ENCODE measurements at regions not wholly inside any gene's neighbourhood (a gene's known extent, or its start where the extent isn't known, plus 50 kb on each side); places are given as distances from the start of the nearest gene placed in this dataset.

GRCh38 chr16:54815177-54815576 is 115.5 kb upstream of the IRX5 start:
- no peak for TF ChIP-seq CTCF (IDR thresholded peaks at IDR 0.05; ENCODE audit: low read depth, low read length, missing control alignments)
- no peak for DNase-seq (ENCODE audit: extremely low read depth, low read depth)
- no peak overlapping the region for H3K4me3 ChIP-seq (replicated peaks; ENCODE audit: low read depth, low read length)

GRCh38 chr16:54813778-54814177 is 116.9 kb upstream of the IRX5 start:
- TF ChIP-seq CTCF (IDR thresholded peaks at IDR 0.05; ENCODE audit: low read depth, low read length, missing control alignments) = no peak
- DNase-seq (ENCODE audit: extremely low read depth, low read depth) = no peak

GRCh38 chr16:54812229-54812628 is 118.4 kb upstream of the IRX5 start:
- TF ChIP-seq CTCF (IDR thresholded peaks at IDR 0.05; ENCODE audit: low read depth, low read length, missing control alignments) = peak; percentile 17
- DNase-seq (ENCODE audit: extremely low read depth, low read depth) = no peak

More at GRCh38 chr16:54813778-54814177, 116.9 kb upstream of the IRX5 start:
- no peak overlapping the region for H3K4me3 ChIP-seq (replicated peaks; ENCODE audit: low read depth, low read length)

GRCh38 chr16:54808890-54809289 is 121.8 kb upstream of the IRX5 start:
- H3K4me3 ChIP-seq (replicated peaks; ENCODE audit: low read depth, low read length) = no peak overlapping the region
- DNase-seq (ENCODE audit: extremely low read depth, low read depth) = no peak
- no peak for TF ChIP-seq CTCF (IDR thresholded peaks at IDR 0.05; ENCODE audit: low read depth, low read length, missing control alignments)

More at GRCh38 chr16:54812229-54812628, 118.4 kb upstream of the IRX5 start:
- no peak overlapping the region for H3K4me3 ChIP-seq (replicated peaks; ENCODE audit: low read depth, low read length)

GRCh38 chr16:54806881-54807360 is 123.7 kb upstream of the IRX5 start:
- H3K4me3 ChIP-seq (replicated peaks; ENCODE audit: low read depth, low read length) = no peak overlapping the region
- DNase-seq (ENCODE audit: extremely low read depth, low read depth) = no peak
- no peak for TF ChIP-seq CTCF (IDR thresholded peaks at IDR 0.05; ENCODE audit: low read depth, low read length, missing control alignments)

GRCh38 chr16:54806378-54806777 is 124.3 kb upstream of the IRX5 start:
- H3K4me3 ChIP-seq (replicated peaks; ENCODE audit: low read depth, low read length) = no peak overlapping the region
- TF ChIP-seq CTCF (IDR thresholded peaks at IDR 0.05; ENCODE audit: low read depth, low read length, missing control alignments) = no peak
- DNase-seq (ENCODE audit: extremely low read depth, low read depth) = no peak

- no peak overlapping the region for H3K4me3 ChIP-seq (replicated peaks; ENCODE audit: low read depth, low read length)
- DNase-seq (ENCODE audit: extremely low read depth, low read depth) = no peak
- no peak for TF ChIP-seq CTCF (IDR thresholded peaks at IDR 0.05; ENCODE audit: low read depth, low read length, missing control alignments)
Observed at GRCh38 chr16:54805648-54806047, 125.0 kb upstream of the IRX5 start.

Measured in HFF-Myc (cell line).